WTC11 (cell line): ENCODE measurements at regions not wholly inside any gene's neighbourhood (a gene's known extent, or its start where the extent isn't known, plus 50 kb on each side); places are given as distances from the start of the nearest gene placed in this dataset.

Experiments used
- ATAC-seq: fragments of 200-7000 bp; cut with Tn5 transposase; 2 replicates; pipeline ENCODE4 v1.10.0; 2021; ENCODE audit warnings: mild to moderate bottlenecking, moderate library complexity
- CTCF ChIA-PET: fragments of 300-600 bp; sonication (Branson Sonifier 250); formaldehyde crosslinking; loops from one replicate; lab custom pipeline; 2021; ENCODE audit warnings: antibody characterized with exemption; lab: Charles Lee
- POLR2A ChIA-PET: fragments of 350-600 bp; sonication (Branson Sonifier 250); formaldehyde crosslinking; loops from one replicate; lab custom pipeline; 2021; ENCODE audit warnings: antibody characterized with exemption; lab: Charles Lee
- DNase-seq: peaks from one replicate; pipeline ENCODE4 v3.0.0; 2021; ENCODE audit warnings: low spot score
- H3K27ac Mint-ChIP-seq: 2 replicates; pipeline ENCODE4 v1.8.0; 2021; ENCODE audit warnings: mixed read lengths
- H3K27me3 Mint-ChIP-seq: 2 replicates; pipeline ENCODE4 v1.8.0; 2021; ENCODE audit warnings: low read depth, mild to moderate bottlenecking, moderate library complexity, mixed read lengths
- H3K36me3 Mint-ChIP-seq: 2 replicates; pipeline ENCODE4 v1.8.0; 2021; ENCODE audit warnings: mixed read lengths
- H3K4me1 Mint-ChIP-seq: 2 replicates; pipeline ENCODE4 v1.8.0; 2022; ENCODE audit warnings: mixed read lengths
- H3K4me3 Mint-ChIP-seq: 2 replicates; pipeline ENCODE4 v1.8.0; 2021; ENCODE audit warnings: mild to moderate bottlenecking, moderate library complexity, mixed read lengths
- H3K9me3 Mint-ChIP-seq: 2 replicates; pipeline ENCODE4 v1.8.0; 2021; ENCODE audit warnings: mixed read lengths
- ATF2 ChIP-seq: sonication (generic); formaldehyde crosslinking; IDR thresholded peaks from 2 replicates; pipeline ENCODE4 v1.8.1; 2022; ENCODE audit warnings: low read depth, missing genetic modification reagents, borderline replicate concordance
- CBFB ChIP-seq: sonication (generic); formaldehyde crosslinking; IDR thresholded peaks from 2 replicates; pipeline ENCODE4 v1.8.1; 2022; ENCODE audit warnings: mild to moderate bottlenecking, low read depth, missing genetic modification reagents
- FOXP1 ChIP-seq: sonication (generic); formaldehyde crosslinking; IDR thresholded peaks from 2 replicates; pipeline ENCODE4 v1.8.0; 2022; ENCODE audit warnings: missing genetic modification reagents, mild to moderate bottlenecking, moderate library complexity, borderline replicate concordance
- HMGA2 ChIP-seq: fragments of 250-450 bp; sonication (Bioruptor Pico); IDR thresholded peaks from 2 replicates; pipeline ENCODE4 v1.4.0; 2021; ENCODE audit warnings: mild to moderate bottlenecking, moderate library complexity
- KAT7 ChIP-seq: sonication (generic); formaldehyde crosslinking; IDR thresholded peaks from 2 replicates; pipeline ENCODE4 v1.8.1; 2023; ENCODE audit warnings: missing genetic modification reagents, mild to moderate bottlenecking, borderline replicate concordance
- MLX ChIP-seq: sonication (generic); formaldehyde crosslinking; IDR thresholded peaks from 2 replicates; pipeline ENCODE4 v1.8.1; 2023; ENCODE audit warnings: mild to moderate bottlenecking, missing genetic modification reagents, moderate library complexity
- MXD4 ChIP-seq: fragments of 250-450 bp; sonication (Bioruptor Pico); IDR thresholded peaks from 2 replicates; pipeline ENCODE4 v1.8.0; 2021; ENCODE audit warnings: mild to moderate bottlenecking, moderate library complexity, borderline replicate concordance
- MYBL2 ChIP-seq: sonication (generic); formaldehyde crosslinking; IDR thresholded peaks from 2 replicates; pipeline ENCODE4 v1.8.1; 2023; ENCODE audit warnings: mild to moderate bottlenecking, moderate library complexity, missing genetic modification reagents
- NFE2L1 ChIP-seq: sonication (generic); formaldehyde crosslinking; IDR thresholded peaks from 2 replicates; pipeline ENCODE4 v1.8.1; 2023; ENCODE audit warnings: missing genetic modification reagents
- NFYB ChIP-seq: sonication (generic); formaldehyde crosslinking; conservative IDR thresholded peaks from 2 replicates; pipeline ENCODE4 v1.8.0; 2022; ENCODE audit warnings: low read depth, missing genetic modification reagents
- SMAD4 ChIP-seq: sonication (generic); formaldehyde crosslinking; IDR thresholded peaks from 2 replicates; pipeline ENCODE4 v1.8.0; 2022; ENCODE audit warnings: mild to moderate bottlenecking, missing genetic modification reagents
- SOX15 ChIP-seq: fragments of 250-450 bp; sonication (Bioruptor Pico); IDR thresholded peaks from 2 replicates; pipeline ENCODE4 v1.9.0; 2021; ENCODE audit warnings: mild to moderate bottlenecking
- TCF7 ChIP-seq: sonication (generic); formaldehyde crosslinking; IDR thresholded peaks from 2 replicates; pipeline ENCODE4 v1.8.0; 2022; ENCODE audit warnings: mild to moderate bottlenecking, low read depth, missing genetic modification reagents, moderate library complexity
- TEAD4 ChIP-seq: sonication (generic); formaldehyde crosslinking; IDR thresholded peaks from 2 replicates; pipeline ENCODE4 v1.8.0; 2022; ENCODE audit warnings: mild to moderate bottlenecking, missing genetic modification reagents
- ZBTB21 ChIP-seq: sonication (generic); formaldehyde crosslinking; IDR thresholded peaks from 2 replicates; pipeline ENCODE4 v1.8.1; 2023; ENCODE audit warnings: mild to moderate bottlenecking, missing genetic modification reagents, borderline replicate concordance
- ZSCAN18 ChIP-seq: fragments of 250-450 bp; sonication (Bioruptor Pico); IDR thresholded peaks from 2 replicates; pipeline ENCODE4 v2.1.2; 2022; ENCODE audit warnings: mild to moderate bottlenecking, moderate library complexity
- TF ChIP-seq, protein P1 (sequence below): fragments of 200-600 bp; IDR thresholded peaks from 2 replicates; pipeline ENCODE4 v1.8.0; 2022; ENCODE audit warnings: antibody characterized with exemption
- TF ChIP-seq, protein P2 (sequence below): sonication (generic); formaldehyde crosslinking; IDR thresholded peaks from 2 replicates; pipeline ENCODE4 v1.8.0; 2022; ENCODE audit warnings: mild to moderate bottlenecking, missing genetic modification reagents
- TF ChIP-seq, protein P3 (sequence below): sonication (generic); formaldehyde crosslinking; IDR thresholded peaks from 2 replicates; pipeline ENCODE4 v1.8.1; 2023; ENCODE audit warnings: mild to moderate bottlenecking, missing genetic modification reagents

GRCh38 chr9:79264041-79264440 is 307.7 kb upstream of the TLE4 start:
- ChIA-PET CTCF (interaction anchor here (0.6 to 1.0 kb wide), 3 partner anchors 9 to 1041 kb away, joined by 3 to 5 read pairs (median 4); no protein-coding TSS in a partner anchor), POLR2A (interaction anchor here (0.7 kb wide), 1 partner anchor 110 kb away, joined by 3 read pairs; no protein-coding TSS in a partner anchor)
- DNase-seq: no peak
- Mint-ChIP-seq H3K27me3 (no peaks in the 10 kb centered on the region), H3K4me1 (no peaks in the 10 kb centered on the region), H3K4me3 (no peak overlapping the region), H3K36me3 (peaks cover 6% of the 10 kb centered on the region), H3K9me3 (peaks cover 7% of the 10 kb centered on the region), H3K27ac (no peak overlapping the region)
- TF ChIP-seq SMAD4 (no peak), ZBTB21 (CRISPR knock-in tag) (no peak), TEAD4 (CRISPR knock-in tag) (no peak), KAT7 (no peak), MYBL2 (no peak), MLX (CRISPR knock-in tag) (no peak), TCF7 (no peak), ATF2 (CRISPR knock-in tag) (no peak)
- TF ChIP-seq, protein P1, sequence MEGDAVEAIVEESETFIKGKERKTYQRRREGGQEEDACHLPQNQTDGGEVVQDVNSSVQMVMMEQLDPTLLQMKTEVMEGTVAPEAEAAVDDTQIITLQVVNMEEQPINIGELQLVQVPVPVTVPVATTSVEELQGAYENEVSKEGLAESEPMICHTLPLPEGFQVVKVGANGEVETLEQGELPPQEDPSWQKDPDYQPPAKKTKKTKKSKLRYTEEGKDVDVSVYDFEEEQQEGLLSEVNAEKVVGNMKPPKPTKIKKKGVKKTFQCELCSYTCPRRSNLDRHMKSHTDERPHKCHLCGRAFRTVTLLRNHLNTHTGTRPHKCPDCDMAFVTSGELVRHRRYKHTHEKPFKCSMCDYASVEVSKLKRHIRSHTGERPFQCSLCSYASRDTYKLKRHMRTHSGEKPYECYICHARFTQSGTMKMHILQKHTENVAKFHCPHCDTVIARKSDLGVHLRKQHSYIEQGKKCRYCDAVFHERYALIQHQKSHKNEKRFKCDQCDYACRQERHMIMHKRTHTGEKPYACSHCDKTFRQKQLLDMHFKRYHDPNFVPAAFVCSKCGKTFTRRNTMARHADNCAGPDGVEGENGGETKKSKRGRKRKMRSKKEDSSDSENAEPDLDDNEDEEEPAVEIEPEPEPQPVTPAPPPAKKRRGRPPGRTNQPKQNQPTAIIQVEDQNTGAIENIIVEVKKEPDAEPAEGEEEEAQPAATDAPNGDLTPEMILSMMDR: no peak
- TF ChIP-seq, protein P2, sequence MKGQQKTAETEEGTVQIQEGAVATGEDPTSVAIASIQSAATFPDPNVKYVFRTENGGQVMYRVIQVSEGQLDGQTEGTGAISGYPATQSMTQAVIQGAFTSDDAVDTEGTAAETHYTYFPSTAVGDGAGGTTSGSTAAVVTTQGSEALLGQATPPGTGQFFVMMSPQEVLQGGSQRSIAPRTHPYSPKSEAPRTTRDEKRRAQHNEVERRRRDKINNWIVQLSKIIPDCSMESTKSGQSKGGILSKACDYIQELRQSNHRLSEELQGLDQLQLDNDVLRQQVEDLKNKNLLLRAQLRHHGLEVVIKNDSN (CRISPR knock-in tag): no peak
- ATAC-seq: no peak

DNA sequence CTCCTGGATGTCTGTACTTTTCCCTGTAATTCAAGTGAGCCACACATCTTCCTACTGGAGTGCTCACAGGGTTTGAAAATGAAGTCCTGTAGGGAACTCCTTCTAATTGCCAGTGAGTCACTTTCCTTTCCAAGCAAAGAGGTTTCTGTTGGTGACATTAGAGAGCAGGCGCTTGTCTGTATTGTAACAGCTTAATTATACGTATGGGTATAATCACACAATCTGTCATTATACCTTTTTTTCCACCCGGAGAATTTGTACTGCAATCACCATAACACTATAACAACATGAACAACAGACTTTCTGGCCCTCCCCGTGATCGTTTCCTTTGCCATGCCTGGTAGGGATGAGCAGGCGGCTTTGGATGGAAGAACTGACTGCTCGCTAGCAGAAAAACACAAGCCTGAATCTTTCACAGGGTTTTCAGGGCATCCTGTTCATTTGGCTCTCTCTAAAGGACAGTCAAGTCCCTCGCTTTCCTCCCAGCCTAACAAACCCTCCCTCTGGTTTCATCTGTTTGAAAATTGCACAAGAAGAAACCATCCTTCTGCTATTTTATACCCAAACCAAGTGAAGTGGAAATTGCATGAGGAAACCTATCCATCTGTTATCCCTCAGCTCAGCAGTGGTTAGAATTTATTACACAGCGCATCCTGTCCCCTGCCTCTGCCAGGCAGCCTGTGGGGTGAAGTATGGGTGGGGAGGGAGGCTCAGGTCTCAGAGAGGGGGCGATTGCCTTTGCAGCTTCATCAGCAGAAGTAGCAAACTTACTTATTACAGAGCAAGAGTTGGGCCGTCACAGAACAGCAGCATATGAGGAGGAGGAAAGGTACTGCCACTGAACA is 307.0 kb upstream of the TLE4 start:
- TF ChIP-seq ZBTB21 (CRISPR knock-in tag) (no peak), NFYB (CRISPR knock-in tag) (no peak), ATF2 (CRISPR knock-in tag) (no peak), CBFB (CRISPR knock-in tag) (no peak), ZSCAN18 (CRISPR knock-in tag) (no peak), FOXP1 (no peak), NFE2L1 (CRISPR knock-in tag) (no peak), SOX15 (CRISPR knock-in tag) (no peak), MXD4 (CRISPR knock-in tag) (no peak), HMGA2 (no peak)
- TF ChIP-seq, protein P3, sequence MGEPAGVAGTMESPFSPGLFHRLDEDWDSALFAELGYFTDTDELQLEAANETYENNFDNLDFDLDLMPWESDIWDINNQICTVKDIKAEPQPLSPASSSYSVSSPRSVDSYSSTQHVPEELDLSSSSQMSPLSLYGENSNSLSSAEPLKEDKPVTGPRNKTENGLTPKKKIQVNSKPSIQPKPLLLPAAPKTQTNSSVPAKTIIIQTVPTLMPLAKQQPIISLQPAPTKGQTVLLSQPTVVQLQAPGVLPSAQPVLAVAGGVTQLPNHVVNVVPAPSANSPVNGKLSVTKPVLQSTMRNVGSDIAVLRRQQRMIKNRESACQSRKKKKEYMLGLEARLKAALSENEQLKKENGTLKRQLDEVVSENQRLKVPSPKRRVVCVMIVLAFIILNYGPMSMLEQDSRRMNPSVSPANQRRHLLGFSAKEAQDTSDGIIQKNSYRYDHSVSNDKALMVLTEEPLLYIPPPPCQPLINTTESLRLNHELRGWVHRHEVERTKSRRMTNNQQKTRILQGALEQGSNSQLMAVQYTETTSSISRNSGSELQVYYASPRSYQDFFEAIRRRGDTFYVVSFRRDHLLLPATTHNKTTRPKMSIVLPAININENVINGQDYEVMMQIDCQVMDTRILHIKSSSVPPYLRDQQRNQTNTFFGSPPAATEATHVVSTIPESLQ (CRISPR knock-in tag): no peak
- TF ChIP-seq, all 79 proteins: peak for 0
- no peaks in the 10 kb centered on the region for H3K4me1 Mint-ChIP-seq
- H3K36me3 Mint-ChIP-seq: peaks cover 6% of the 10 kb centered on the region
- ATAC-seq (no peak), DNase-seq (no peak)
- peaks cover 7% of the 10 kb centered on the region for H3K9me3 Mint-ChIP-seq
- H3K27ac Mint-ChIP-seq: no peak overlapping the region
- ChIA-PET CTCF (interaction anchor here (0.6 to 1.0 kb wide), 3 partner anchors 10 to 1040 kb away, joined by 3 to 5 read pairs (median 4); no protein-coding TSS in a partner anchor), POLR2A (no interaction called here)
- no peak overlapping the region for H3K4me3 Mint-ChIP-seq
- H3K27me3 Mint-ChIP-seq: no peaks in the 10 kb centered on the region
